ENCODE measurements at regions not wholly inside any gene's neighbourhood (a gene's known extent, or its start where the extent isn't known, plus 50 kb on each side); places are given as distances from the start of the nearest gene placed in this dataset.

DNA sequence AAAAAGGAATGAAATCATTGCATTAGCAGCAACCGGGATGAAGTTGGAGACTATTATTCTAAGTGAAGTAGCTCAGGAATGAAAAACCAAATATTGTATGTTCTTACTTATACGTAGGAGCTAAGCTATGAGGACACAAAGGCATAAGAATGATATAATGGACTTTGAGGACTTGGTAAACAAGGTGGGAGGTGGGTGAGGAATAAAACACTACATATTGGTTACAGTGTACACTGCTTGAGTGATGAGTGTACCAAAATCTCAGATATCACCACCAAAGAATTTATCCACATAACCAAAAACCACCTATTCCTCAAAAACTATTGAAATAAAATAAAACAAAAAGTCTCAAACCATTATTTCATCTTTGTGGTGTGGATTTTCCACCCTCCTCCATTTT is 593.5 kb downstream of the TENT5A start:
- Histone ChIP-seq H3F3A (replicated peaks; ENCODE audit: low read depth) (no peaks in the 10 kb centered on the region), H3K27me3 (ENCODE audit: insufficient read depth) (no peaks in the 10 kb centered on the region), H3K4me2 (no peak overlapping the region), H3K9me2 (ENCODE audit: insufficient read depth) (peaks cover 8% of the 10 kb centered on the region; the same call in 1 of the 2 replicates), H3K4me3 (no peak overlapping the region), H3K36me3 (ENCODE audit: insufficient read depth) (no peaks in the 10 kb centered on the region), H4K20me1 (replicated peaks; ENCODE audit: insufficient read depth) (no peaks in the 10 kb centered on the region), H3K27ac (ENCODE audit: low read depth) (no peak overlapping the region), H2AFZ (no peak overlapping the region), H3K4me1 (ENCODE audit: insufficient read depth) (no peaks in the 10 kb centered on the region), H3K79me2 (replicated peaks; ENCODE audit: insufficient read depth) (no peaks in the 10 kb centered on the region)
- TF ChIP-seq, protein P1, sequence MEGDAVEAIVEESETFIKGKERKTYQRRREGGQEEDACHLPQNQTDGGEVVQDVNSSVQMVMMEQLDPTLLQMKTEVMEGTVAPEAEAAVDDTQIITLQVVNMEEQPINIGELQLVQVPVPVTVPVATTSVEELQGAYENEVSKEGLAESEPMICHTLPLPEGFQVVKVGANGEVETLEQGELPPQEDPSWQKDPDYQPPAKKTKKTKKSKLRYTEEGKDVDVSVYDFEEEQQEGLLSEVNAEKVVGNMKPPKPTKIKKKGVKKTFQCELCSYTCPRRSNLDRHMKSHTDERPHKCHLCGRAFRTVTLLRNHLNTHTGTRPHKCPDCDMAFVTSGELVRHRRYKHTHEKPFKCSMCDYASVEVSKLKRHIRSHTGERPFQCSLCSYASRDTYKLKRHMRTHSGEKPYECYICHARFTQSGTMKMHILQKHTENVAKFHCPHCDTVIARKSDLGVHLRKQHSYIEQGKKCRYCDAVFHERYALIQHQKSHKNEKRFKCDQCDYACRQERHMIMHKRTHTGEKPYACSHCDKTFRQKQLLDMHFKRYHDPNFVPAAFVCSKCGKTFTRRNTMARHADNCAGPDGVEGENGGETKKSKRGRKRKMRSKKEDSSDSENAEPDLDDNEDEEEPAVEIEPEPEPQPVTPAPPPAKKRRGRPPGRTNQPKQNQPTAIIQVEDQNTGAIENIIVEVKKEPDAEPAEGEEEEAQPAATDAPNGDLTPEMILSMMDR (conservative IDR thresholded peaks at IDR 0.05; ENCODE audit: low read depth in 2 of 2), result no peak
- TF ChIP-seq, protein P2, sequence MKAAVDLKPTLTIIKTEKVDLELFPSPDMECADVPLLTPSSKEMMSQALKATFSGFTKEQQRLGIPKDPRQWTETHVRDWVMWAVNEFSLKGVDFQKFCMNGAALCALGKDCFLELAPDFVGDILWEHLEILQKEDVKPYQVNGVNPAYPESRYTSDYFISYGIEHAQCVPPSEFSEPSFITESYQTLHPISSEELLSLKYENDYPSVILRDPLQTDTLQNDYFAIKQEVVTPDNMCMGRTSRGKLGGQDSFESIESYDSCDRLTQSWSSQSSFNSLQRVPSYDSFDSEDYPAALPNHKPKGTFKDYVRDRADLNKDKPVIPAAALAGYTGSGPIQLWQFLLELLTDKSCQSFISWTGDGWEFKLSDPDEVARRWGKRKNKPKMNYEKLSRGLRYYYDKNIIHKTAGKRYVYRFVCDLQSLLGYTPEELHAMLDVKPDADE (IDR thresholded peaks at IDR 0.05), result no peak
- TF ChIP-seq ZNF462 (CRISPR knock-in tag; IDR thresholded peaks at IDR 0.05) (no peak), EZH2phosphoT487 (IDR thresholded peaks at IDR 0.05; ENCODE audit: unreplicated experiment) (no peak), NANOG (IDR thresholded peaks at IDR 0.05; ENCODE audit: borderline replicate concordance) (no peak)
- Mint-ChIP-seq H3K27me3 (ENCODE audit: insufficient read depth, low read depth, poor library complexity) (no peaks in the 10 kb centered on the region), H3K4me1 (no peaks in the 10 kb centered on the region), H3K4me3 (no peak overlapping the region), H3K9me3 (peaks cover 3% of the 10 kb centered on the region; the same call in 1 of the 3 replicates), H3K36me3 (ENCODE audit: low read depth) (no peaks in the 10 kb centered on the region), H3K27ac (no peak overlapping the region)
- no peak for DNase-seq (ENCODE audit: low spot score)
- ATAC-seq, result no peak

Measured in GM23338 (cell line).